DMS53 treated with DMSO at 0.1 percent for 48 hours (cell line): ENCODE measurements at regions not wholly inside any gene's neighbourhood (a gene's known extent, or its start where the extent isn't known, plus 50 kb on each side); places are given as distances from the start of the nearest gene placed in this dataset.

ENCODE experiments used
- DNase-seq: peaks from one replicate; lab custom pipeline; 2025; ENCODE audit not compliant: unreplicated experiment; lab: John Stamatoyannopoulos, UW

DNA sequence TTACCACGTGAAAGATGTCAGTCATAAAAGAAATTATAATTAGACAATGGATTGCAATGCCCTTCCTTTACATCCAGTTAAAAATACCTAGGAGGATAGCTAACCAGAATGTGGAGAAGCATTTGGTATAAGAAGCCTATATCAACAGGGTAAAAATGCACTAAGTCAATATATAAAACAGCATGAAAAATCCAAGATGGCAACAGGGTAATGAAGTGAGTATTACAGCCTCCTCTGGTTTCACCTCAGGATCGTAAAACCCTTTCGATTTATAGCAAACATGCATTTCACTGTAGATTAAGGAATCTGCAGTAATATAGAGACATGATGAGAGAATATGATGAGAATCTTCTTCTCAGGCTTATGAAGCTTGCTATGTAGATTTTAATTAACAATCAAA, 999.3 kb downstream of the NR2F1-AS1 start:
- no peak for DNase-seq

DNA sequence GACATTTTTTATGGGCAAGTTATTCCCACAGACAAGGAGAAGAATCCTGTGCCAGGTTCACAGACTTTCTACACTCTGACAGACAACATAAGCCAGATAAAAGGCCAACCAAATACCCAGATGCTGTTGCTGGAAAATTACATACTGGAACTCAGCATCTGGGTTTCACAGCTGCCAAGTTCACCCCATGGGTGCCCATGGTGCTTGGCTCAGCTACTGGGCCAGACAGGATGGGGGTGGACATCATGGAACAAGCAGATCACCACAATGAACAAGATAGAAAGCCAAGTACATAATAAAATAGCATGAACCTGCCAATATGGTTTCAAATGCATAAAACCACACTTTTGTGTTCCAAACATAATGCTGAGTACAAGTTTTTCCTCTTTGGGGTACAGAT, 999.8 kb downstream of the NR2F1-AS1 start:
- DNase-seq: no peak

DNA sequence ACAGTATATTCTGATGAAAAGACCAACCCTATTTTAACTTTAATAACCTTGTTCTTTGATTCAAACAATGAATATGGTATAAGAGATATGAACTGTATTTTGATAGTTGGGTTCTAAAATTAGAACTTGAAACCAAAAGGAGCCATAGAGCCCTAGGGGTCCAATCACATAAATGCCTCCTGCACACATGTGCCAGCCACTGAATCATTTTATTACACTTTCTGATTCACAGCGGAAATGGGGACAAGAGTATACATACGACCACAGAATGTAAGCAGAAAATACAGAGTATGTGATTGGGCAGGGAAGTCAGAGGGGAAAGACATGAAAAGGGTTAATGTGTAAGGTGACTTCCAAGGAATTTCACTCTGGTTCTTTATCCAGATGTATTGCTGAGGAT, 1000.2 kb downstream of the NR2F1-AS1 start:
- DNase-seq: no peak

DNA sequence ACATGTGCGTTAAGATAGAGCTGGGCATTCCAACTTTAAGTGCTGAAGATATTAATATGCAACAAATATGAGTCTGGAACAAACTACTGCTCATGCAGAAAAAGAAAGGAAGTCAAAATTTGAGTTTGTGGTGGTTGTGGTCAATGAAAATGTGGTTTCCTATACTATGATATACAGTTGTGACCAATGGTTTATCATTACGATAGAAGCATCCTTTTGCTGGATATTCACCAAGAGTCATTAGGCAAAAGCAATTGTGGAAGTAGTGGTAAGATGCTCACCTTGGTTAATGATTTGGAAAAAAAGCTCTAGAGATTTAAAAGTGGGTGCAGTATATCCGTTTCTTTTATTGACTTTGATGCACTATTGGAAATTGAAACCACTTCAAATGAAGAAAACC, 1007.0 kb downstream of the NR2F1-AS1 start:
- no peak for DNase-seq

DNA sequence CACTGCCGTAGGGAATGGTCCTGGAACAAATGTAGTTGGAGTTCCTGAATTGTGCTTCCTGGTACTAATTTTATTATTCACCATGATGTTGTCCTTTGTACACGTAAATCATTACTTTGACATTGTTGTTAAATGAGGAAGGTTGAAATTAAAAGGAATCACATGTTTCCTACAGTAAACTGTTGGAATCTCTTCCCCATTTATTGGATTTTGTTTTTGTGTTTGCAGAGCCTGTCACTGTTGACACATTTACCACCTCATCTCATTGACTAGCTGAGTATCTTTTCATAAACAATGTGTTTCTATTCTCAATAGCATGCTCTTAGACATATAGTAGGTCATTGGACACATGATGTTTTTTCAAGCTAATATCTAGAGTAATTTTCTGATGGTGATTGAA, 1012.5 kb downstream of the NR2F1-AS1 start:
- DNase-seq: peak; percentile 6

DNA sequence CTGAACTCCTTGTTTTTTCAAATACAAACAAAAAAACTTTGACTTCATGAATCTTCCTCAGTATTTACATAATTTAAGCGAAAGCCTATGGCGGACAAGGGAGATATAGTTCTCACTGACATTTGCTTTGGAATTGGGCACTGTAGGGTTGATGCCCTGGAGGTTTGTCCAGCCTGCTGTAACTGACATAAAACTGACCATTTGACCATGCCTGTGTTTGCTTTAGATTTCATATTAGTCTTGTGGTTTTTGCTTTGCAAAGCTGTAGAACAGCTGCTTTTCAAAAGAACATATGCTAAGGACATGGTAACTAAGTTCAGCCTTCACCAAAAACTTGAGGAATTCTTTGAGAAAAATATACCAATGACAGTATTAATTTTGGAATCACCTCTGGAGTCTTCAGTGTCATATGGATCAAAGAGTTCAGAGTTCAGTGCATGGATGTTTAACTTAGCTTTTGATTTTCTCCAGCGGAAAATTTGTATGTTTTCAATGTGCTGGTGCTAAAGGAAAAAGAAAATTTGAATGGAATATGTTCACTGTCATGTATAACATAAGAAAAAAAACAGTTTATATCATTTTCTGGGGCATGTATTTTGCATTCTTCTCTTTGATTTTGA, 1013.1 kb downstream of the NR2F1-AS1 start:
- DNase-seq: no peak

DNA sequence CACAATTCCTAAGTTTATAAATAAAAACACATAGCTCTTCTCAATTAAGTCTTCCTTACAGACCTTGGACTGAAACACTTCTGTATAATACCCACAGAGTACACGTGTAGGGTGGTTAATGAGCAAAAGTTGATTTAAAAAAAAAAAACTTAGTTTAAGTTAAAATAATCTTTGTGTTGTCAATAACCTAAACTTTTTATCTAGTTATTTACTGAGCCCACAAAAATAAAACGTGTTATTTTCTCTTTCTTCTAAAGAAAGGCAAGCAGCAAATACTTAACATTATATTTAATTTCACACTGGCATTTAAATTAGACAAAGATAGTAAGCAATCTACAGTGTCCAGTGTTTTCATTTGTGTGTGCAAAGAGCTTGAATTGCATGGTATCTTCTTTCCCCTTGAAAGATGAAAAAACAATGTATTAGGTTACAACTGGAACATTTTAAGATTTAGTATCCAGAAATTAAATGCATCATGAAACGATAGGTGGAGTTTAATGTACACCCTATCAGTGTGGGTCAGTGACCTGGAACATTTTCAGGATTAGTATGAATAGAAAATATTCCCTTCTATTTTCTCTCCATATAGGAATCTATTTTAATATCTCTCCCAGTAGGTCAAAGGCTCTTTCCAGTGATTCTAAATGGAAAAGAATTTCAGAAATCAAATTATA, 1014.8 kb downstream of the NR2F1-AS1 start:
- no peak for DNase-seq

DNA sequence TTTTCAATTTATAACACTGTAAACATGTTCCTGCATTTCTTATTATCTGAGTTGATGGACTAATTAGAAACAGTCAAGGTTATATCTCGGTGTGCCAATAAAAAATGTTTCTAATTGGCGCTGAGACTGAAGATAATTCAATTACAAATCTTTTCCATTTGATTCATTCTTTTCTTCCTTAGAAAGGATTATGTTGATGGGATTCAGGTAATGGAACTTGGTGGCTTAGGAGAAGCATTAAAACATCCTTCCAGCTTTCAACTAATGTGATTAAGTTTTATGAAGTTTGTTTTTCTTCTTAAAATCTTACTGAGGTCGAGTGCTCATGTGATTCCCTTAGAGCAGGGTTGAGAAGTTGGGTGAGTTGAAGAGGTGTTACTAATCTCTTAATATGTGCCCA, 1015.3 kb downstream of the NR2F1-AS1 start:
- no peak for DNase-seq

DNA sequence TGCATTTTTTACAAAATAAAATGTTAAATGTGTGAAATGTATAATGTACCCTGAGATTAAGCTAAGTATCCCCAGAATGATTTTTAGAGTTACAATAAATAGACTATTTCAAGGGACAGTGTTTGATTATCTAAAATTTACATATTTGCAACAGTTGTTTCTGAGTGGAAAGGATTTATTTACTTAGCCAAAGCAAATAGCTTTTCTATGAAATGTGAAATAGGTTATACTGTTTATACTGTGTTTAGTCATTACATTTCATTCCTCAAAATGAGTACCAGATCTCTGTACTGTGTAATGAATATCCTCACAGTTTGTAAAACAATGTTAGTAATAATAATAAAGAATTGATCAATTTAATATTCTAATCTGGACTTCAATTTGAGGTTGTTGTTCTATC, 1019.0 kb downstream of the NR2F1-AS1 start:
- no peak for DNase-seq

DNA sequence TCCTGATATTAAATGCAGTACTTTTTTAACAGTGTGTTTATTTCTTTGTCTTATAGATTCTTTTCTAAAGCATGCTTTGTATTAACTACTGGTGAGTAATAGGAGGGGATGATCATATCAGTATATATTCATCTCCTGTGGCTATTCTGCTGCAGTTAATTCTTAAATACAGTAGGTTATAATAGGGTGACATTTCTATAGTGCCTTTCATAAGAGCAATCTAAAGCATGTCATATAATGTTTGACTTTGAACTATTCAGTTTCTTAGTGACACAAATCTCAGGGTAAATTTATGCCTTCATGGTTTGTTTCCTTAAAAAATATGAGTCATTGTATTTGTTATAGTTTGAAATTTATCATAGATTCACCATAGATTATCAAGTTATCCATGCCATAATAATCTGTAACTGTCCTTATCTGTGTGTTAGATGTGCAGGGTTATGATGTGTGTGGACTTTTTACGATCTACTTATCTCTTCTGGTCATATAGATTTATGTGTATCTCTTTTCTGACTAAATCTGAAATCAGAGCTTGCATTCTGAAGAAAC, 1019.5 kb downstream of the NR2F1-AS1 start:
- peak; percentile 9 for DNase-seq

DNA sequence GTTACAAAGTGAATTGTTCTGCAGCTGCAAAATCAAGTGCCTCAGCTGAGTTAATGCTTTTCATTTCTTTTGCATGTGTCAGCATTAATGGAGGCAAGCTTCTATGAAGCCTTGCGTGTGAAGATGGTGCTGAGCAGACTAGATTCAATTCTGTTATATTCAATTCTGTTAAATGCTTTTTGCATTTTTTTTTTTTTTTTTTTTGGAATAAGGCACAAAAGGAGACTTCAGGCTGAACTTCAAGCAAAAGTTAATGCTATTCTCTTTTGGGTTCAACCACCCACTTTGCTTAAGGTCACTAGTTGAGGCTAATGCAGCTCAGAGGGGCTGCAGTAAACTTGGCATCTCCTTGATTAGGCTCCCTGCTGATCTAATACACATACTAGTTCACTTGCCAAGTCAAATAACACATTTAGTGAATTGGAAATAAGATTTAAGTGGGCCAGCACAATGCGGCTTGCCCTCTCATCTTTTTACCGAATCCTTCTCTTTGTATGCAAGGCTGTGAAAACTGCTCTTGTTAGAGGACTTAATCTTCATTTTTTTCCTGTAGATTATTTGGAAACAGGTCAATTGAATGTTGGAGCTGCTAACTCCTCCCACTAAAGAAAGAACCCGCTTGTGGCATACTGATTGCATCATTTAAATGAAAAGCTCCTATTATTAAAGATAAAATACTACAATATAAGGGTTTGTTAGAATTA, 1020.2 kb downstream of the NR2F1-AS1 start:
- DNase-seq: no peak

DNA sequence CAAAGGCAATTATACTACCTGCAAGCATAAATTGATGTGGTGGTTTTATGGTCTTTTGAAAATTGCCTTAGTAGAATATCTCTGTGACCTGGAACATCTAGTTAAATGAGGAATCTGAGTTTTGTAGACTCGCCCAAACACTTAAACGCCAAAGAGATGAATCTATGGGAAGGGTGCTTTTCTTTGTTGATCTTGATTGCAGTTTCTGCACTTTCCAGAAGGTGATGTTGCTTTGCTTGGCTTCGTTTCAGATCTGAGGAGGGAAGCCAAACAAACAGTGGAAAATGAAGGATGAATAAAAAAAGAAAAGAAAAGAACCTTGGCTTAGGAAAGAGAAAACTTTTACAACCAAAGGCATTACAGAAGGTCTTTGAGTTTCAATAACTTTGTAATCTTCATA, 1021.2 kb downstream of the NR2F1-AS1 start:
- DNase-seq: no peak

DNA sequence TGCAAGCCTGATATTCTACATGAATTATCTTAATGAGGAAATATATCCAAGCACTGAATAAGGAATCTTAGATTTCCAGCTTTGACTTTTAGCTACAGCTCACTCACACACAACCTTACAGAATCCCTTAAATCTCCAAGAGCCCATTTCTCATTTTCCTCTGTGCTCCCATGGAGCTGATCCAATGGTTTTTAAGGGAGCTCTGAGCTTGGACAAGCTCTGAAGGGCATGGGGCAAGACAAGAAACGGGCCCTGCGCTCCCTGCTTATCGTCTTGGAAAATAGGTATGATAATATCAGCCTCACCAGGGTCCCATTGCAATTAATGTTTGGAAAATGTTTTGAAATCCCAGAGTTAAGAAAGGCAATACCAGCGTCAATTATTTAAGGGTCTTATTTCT, 1021.7 kb downstream of the NR2F1-AS1 start:
- DNase-seq: no peak

DNA sequence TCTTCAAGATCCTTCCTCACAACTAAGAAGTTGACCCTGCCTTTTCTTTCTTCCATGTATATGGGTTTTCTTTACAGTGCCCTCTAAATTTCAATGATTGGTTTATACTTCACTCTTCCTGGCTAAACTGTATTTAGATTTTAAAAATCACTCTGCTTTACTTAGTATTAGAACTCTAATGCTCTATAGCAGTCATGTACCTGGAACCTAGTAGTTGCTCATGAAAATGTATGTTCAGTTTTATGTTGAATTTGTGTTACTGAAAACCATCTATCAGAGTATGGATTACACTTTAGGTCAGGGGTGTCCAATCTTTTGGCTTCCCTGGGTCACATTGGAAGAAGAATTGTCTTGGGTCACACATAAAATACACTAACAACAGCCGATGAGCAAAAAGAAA, 1024.3 kb downstream of the NR2F1-AS1 start:
- no peak for DNase-seq

DNA sequence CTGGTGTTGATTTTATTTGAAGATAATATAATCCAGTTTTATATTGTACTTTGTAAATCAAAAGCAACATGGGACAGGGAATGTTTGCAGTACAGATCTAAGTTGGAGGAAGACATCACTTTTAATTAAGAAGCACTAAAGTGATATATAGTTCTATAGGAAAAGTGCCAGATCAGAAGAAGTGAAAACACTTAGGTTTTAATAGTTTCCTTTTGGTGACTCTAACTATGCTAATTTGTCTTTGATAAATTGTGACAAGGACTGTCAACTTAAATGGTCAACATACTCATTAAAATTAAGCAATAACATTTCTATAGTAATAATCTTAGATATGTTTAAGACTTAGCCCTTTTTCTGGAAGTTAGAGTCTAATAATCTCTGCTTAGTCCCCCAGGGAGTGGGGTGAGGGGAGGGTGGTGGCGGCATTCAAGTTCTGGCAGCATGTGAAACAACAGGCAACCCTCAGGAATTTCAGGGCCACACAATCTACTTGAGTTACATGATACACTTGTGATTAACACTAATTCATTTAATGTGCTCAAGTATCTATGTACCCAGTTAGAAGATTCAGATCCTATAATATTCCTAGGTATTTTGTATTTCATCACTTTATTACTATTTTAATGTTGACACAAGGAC, 1026.5 kb downstream of the NR2F1-AS1 start:
- DNase-seq: no peak

DNA sequence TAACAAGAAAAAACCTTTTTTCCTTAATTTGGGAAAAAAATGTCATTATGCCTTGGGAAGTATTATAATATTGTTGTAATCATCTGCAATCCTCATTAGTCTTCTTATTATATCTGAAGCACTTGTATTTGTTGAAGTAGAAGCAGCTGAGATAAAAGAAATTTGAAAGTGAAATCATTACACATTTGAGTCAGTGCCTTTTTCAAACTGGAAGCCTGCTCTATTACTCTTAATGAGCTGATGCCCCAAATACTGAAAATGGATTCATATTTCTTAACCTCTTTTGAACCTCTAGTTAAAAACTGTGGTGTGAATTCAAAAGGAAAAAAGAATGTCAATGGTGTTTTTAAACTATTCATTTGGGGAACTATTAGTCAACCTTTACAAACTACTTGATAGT, 1027.7 kb downstream of the NR2F1-AS1 start:
- DNase-seq: no peak

DNA sequence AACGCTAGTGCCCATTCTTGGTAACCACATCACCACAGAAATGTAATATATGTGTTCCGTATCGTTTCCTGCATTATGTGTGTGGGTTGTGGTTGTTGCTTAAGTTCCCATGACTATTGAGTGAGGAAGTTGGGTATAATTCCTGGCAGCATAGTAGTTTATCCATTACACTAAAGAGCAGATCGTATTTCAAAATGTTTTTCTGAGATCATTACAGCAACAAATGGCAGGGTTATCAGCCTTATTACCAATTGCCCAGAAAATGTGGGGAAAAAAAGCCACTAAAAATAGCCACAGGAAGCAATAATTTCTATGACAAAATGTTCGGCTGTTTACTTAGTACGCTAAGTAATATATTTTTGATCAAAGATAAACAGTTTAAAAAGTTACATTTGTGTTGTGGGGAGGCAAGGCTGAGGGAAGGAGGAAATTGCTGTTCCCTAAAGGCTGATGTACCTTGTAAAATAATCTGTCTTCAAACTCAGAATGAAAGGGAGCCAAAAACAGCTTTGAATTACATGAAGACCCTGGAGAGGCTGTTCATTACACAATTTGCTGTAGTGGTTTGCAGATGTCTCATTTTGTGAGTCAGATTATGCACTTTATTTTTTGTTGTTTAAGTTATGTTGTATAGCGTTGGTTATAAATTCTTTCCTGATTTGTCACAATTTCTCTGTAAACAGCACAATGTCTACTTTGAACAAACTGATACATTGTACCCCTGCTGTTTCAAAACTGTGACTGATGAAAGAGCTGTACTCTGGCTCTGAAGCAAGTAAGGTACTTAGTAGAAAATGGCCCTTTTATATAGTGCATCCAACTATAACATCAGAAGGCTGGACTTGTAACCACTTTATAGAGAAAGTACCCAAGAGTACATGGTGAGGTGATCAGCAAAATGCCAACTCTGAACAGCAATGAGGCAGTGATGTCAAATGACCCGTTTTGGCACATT, 1028.5 kb downstream of the NR2F1-AS1 start:
- DNase-seq: no peak

DNA sequence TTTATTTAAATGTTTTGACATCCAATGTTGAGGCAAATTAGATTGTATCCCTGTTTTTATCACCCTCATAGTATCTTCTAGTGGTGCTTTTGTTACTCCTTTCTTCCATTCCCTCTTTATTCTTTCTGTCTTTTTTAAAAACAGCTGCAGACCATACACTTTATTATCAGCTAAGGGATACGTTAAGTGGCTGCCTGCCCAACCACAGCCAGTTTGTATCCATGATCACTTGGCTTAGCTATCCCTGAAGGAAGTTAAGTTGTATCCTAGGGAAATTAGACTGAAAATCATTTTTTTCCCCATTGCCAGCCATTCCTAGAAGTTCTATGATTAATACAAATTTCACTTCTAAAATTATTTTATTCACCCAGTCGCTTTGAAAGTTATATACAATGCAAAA, 1032.7 kb downstream of the NR2F1-AS1 start:
- DNase-seq: no peak

DNA sequence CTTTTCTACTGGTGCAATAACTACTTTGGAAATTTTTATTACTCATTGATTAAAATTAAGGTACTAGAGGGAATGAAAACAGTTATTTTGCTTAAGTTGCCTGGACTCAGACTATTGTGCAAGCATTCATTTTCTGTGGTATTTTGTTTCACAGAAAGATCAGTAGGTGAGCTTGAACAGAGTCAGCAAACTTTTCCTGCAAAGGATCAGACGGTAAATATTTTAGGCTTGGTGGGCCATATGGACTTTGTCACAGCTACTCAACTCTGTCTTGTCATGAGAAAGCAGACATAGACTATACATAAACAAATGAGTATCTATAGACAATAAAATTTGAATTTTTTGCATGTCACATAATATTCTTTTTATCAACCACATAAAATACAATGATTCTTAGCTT, 1036.4 kb downstream of the NR2F1-AS1 start:
- DNase-seq: no peak

DNA sequence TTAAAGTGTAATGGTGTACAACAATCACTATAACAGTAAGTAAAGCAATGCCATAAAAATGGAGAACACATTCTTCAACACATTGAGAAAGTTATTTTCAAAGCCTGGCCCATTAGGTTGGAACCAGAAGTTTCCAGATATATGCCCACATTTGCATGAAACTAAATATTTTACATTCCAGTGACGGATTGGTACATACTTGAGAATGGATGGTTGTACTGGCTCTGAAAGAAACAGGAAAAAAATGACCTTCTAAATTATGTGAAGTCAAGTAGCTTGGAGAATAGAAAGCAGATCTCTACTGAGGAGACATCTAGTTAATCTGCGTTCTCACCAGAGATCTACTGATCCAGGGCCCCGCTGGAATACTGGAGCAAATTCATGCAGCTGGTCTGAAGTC, 1037.0 kb downstream of the NR2F1-AS1 start:
- no peak for DNase-seq

DNA sequence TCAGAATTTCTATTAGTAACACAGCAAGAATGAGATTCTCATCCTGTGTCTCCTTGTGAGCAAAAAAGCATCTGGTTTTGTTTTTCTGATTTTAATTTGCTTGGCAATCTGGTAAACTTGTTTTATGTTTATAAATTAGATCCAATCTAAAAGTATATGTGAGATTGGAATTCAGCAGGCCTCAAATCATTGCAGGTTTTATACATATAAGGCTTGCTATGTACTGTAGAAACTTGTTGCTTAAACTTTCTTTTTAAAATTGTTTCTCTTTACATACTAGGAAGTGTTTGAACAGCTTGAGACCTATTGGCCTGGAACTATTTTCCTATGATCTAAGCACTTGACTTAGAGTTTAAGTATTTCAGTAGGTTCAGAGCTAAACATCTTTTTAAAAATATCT, 1037.8 kb downstream of the NR2F1-AS1 start:
- peak; percentile 34 for DNase-seq
